Activated CD8-positive, alpha-beta T cell treated with anti-CD3 and anti-CD28 coated beads, Interleukin-2, amount 10 ng/mL, durations not matched to agents 7 days and 5 days (primary cell): ENCODE measurements at regions not wholly inside any gene's neighbourhood (a gene's known extent, or its start where the extent isn't known, plus 50 kb on each side); places are given as distances from the start of the nearest gene placed in this dataset.

Experiments
- ATAC-seq: fragments of 150-1000 bp; cut with Tn5 transposase; one replicate; pipeline ENCODE4 v1.10.0; 2021; ENCODE audit warnings: moderate library complexity
- CTCF ChIA-PET: fragments of 350-600 bp; sonication (Branson Sonifier 250); formaldehyde crosslinking; loops from one replicate; lab custom pipeline; 2021; ENCODE audit warnings: antibody characterized with exemption; lab: Charles Lee
- POLR2A ChIA-PET: fragments of 350-600 bp; sonication (Branson Sonifier 250); formaldehyde crosslinking; loops from one replicate; lab custom pipeline; 2021; ENCODE audit warnings: antibody characterized with exemption; lab: Charles Lee
- DNase-seq: peaks from one replicate; pipeline ENCODE4 v3.0.0-alpha.2; 2020
- H3K27ac Mint-ChIP-seq: one replicate; pipeline ENCODE4 v1.8.0; 2021; ENCODE audit warnings: mild to moderate bottlenecking, mixed read lengths
- H3K27me3 Mint-ChIP-seq: one replicate; pipeline ENCODE4 v1.8.0; 2021; ENCODE audit warnings: low read depth, mixed read lengths
- H3K36me3 Mint-ChIP-seq: one replicate; pipeline ENCODE4 v1.8.0; 2021; ENCODE audit warnings: low read depth, mixed read lengths
- H3K4me1 Mint-ChIP-seq: one replicate; pipeline ENCODE4 v1.8.0; 2021; ENCODE audit warnings: low read depth, mixed read lengths
- H3K4me3 Mint-ChIP-seq: one replicate; pipeline ENCODE4 v1.8.0; 2021; ENCODE audit warnings: mild to moderate bottlenecking, mixed read lengths
- H3K9me3 Mint-ChIP-seq: one replicate; pipeline ENCODE4 v1.8.0; 2022; ENCODE audit warnings: mixed read lengths; ENCODE audit not compliant: insufficient read depth

- no peak for ATAC-seq
- Mint-ChIP-seq H3K4me3 (no peak overlapping the region), H3K27me3 (peaks cover 4% of the 10 kb centered on the region), H3K4me1 (peaks cover 9% of the 10 kb centered on the region), H3K9me3 (no peaks in the 10 kb centered on the region), H3K27ac (no peak overlapping the region), H3K36me3 (no peaks in the 10 kb centered on the region)
- ChIA-PET POLR2A (no interaction called here), CTCF (no interaction called here)
- DNase-seq = no peak
Observed at GRCh38 chr1:170247751-170248521, 102.2 kb downstream of the NTMT2 start.

- DNase-seq (no peak), ATAC-seq (no peak)
- Mint-ChIP-seq H3K9me3 (no peaks in the 10 kb centered on the region), H3K4me1 (peaks cover 9% of the 10 kb centered on the region), H3K4me3 (no peak overlapping the region), H3K27ac (no peak overlapping the region), H3K36me3 (no peaks in the 10 kb centered on the region), H3K27me3 (peaks cover under 1% of the 10 kb centered on the region)
- ChIA-PET CTCF (no interaction called here), POLR2A (no interaction called here)
Observed at GRCh38 chr1:170250531-170251276, 104.9 kb downstream of the NTMT2 start.

- DNase-seq (no peak), ATAC-seq (no peak)
- ChIA-PET POLR2A (no interaction called here), CTCF (no interaction called here)
- H3K36me3 Mint-ChIP-seq = no peaks in the 10 kb centered on the region
- H3K27ac Mint-ChIP-seq = no peak overlapping the region
- H3K4me1 Mint-ChIP-seq = peaks cover 7% of the 10 kb centered on the region
- no peak overlapping the region for H3K4me3 Mint-ChIP-seq
- H3K27me3 Mint-ChIP-seq = no peaks in the 10 kb centered on the region
- no peaks in the 10 kb centered on the region for H3K9me3 Mint-ChIP-seq
Observed at GRCh38 chr1:170252851-170253579, 107.3 kb downstream of the NTMT2 start.

GRCh38 chr1:170254371-170254770, 108.6 kb downstream of the NTMT2 start:
- Mint-ChIP-seq H3K27ac (no peak overlapping the region), H3K9me3 (no peaks in the 10 kb centered on the region), H3K36me3 (no peaks in the 10 kb centered on the region), H3K4me3 (no peak overlapping the region), H3K4me1 (no peaks in the 10 kb centered on the region), H3K27me3 (no peaks in the 10 kb centered on the region)
- ChIA-PET POLR2A (no interaction called here), CTCF (no interaction called here)
- DNase-seq (no peak), ATAC-seq (no peak)

GRCh38 chr1:170261669-170262068, 115.9 kb downstream of the NTMT2 start:
- Mint-ChIP-seq H3K27ac (no peak overlapping the region), H3K27me3 (no peaks in the 10 kb centered on the region), H3K36me3 (no peaks in the 10 kb centered on the region), H3K9me3 (no peaks in the 10 kb centered on the region), H3K4me3 (no peak overlapping the region), H3K4me1 (no peaks in the 10 kb centered on the region)
- no peak for DNase-seq
- POLR2A ChIA-PET = no interaction called here
- CTCF ChIA-PET = no interaction called here
- ATAC-seq = no peak

- no peak for ATAC-seq
Observed at GRCh38 chr1:170262276-170262939, 116.6 kb downstream of the NTMT2 start.

GRCh38 chr1:170265234-170265633, 119.5 kb downstream of the NTMT2 start:
- CTCF ChIA-PET = no interaction called here
- H3K4me1 Mint-ChIP-seq = no peaks in the 10 kb centered on the region
- ATAC-seq = no peak

More at GRCh38 chr1:170262276-170262939, 116.6 kb downstream of the NTMT2 start:
- Mint-ChIP-seq H3K27ac (no peak overlapping the region), H3K4me3 (no peak overlapping the region), H3K27me3 (no peaks in the 10 kb centered on the region), H3K36me3 (no peaks in the 10 kb centered on the region), H3K9me3 (no peaks in the 10 kb centered on the region), H3K4me1 (no peaks in the 10 kb centered on the region)
- ChIA-PET POLR2A (no interaction called here), CTCF (no interaction called here)
- DNase-seq = no peak

GRCh38 chr1:170267317-170267716, 121.6 kb downstream of the NTMT2 start:
- ChIA-PET CTCF (no interaction called here), POLR2A (no interaction called here)
- H3K4me3 Mint-ChIP-seq = no peak overlapping the region
- ATAC-seq (no peak), DNase-seq (no peak)
- H3K9me3 Mint-ChIP-seq = no peaks in the 10 kb centered on the region
- H3K27ac Mint-ChIP-seq = no peak overlapping the region
- no peaks in the 10 kb centered on the region for H3K36me3 Mint-ChIP-seq
- H3K4me1 Mint-ChIP-seq = no peaks in the 10 kb centered on the region
- H3K27me3 Mint-ChIP-seq = no peaks in the 10 kb centered on the region

More at GRCh38 chr1:170265234-170265633, 119.5 kb downstream of the NTMT2 start:
- Mint-ChIP-seq H3K9me3 (no peaks in the 10 kb centered on the region), H3K27ac (no peak overlapping the region), H3K27me3 (no peaks in the 10 kb centered on the region), H3K4me3 (no peak overlapping the region), H3K36me3 (no peaks in the 10 kb centered on the region)
- POLR2A ChIA-PET = no interaction called here
- DNase-seq = no peak

GRCh38 chr1:170271430-170272161, 125.8 kb downstream of the NTMT2 start:
- ChIA-PET POLR2A (no interaction called here), CTCF (no interaction called here)
- peaks cover 2% of the 10 kb centered on the region for H3K27me3 Mint-ChIP-seq
- no peak overlapping the region for H3K4me3 Mint-ChIP-seq
- ATAC-seq (no peak), DNase-seq (no peak)
- H3K9me3 Mint-ChIP-seq = no peaks in the 10 kb centered on the region
- no peaks in the 10 kb centered on the region for H3K36me3 Mint-ChIP-seq
- no peaks in the 10 kb centered on the region for H3K4me1 Mint-ChIP-seq
- H3K27ac Mint-ChIP-seq = no peak overlapping the region

- Mint-ChIP-seq H3K27me3 (peaks cover 2% of the 10 kb centered on the region), H3K4me3 (no peak overlapping the region), H3K27ac (no peak overlapping the region), H3K4me1 (no peaks in the 10 kb centered on the region), H3K9me3 (no peaks in the 10 kb centered on the region), H3K36me3 (no peaks in the 10 kb centered on the region)
- POLR2A ChIA-PET = no interaction called here
- DNase-seq = no peak
- CTCF ChIA-PET = no interaction called here
- no peak for ATAC-seq
Observed at GRCh38 chr1:170273291-170274130, 127.8 kb downstream of the NTMT2 start.

GRCh38 chr1:170274131-170274501, 128.4 kb downstream of the NTMT2 start:
- ChIA-PET POLR2A (no interaction called here), CTCF (no interaction called here)
- Mint-ChIP-seq H3K4me3 (no peak overlapping the region), H3K9me3 (no peaks in the 10 kb centered on the region), H3K36me3 (no peaks in the 10 kb centered on the region), H3K27me3 (peaks cover 2% of the 10 kb centered on the region), H3K27ac (no peak overlapping the region), H3K4me1 (no peaks in the 10 kb centered on the region)
- ATAC-seq (no peak), DNase-seq (no peak)
